ENCODE measurements at regions not wholly inside any gene's neighbourhood (a gene's known extent, or its start where the extent isn't known, plus 50 kb on each side); places are given as distances from the start of the nearest gene placed in this dataset.

GRCh38 chr11:104564921-104565582, 333.2 kb downstream of the CASP12 start:
- no peaks in the 10 kb centered on the region for H3K36me3 Mint-ChIP-seq (ENCODE audit: low read depth, unreplicated experiment)
- TF ChIP-seq CTCF (IDR thresholded peaks at IDR 0.05; ENCODE audit: insufficient read depth, low read depth, low read length) = no peak
- no peak for TF ChIP-seq EZH2 (IDR thresholded peaks at IDR 0.05; ENCODE audit: insufficient read depth, low read length)
- FAIRE-seq = no peak
- DNase-seq (ENCODE audit: low read depth) = no peak
- H3K9me3 ChIP-seq (ENCODE audit: insufficient read depth, low read depth, low read length) = no peaks in the 10 kb centered on the region
- H3K79me2 ChIP-seq (ENCODE audit: insufficient read depth, low read length) = no peaks in the 10 kb centered on the region
- peaks cover 1% of the 10 kb centered on the region for H3K4me1 Mint-ChIP-seq (ENCODE audit: low read depth, unreplicated experiment)
- no peaks in the 10 kb centered on the region for H3K27me3 Mint-ChIP-seq (ENCODE audit: low read depth, unreplicated experiment)
- H4K20me1 ChIP-seq (ENCODE audit: insufficient read depth, low read length) = no peaks in the 10 kb centered on the region
- H3K4me3 Mint-ChIP-seq (ENCODE audit: unreplicated experiment) = no peak overlapping the region
- H3K9me3 Mint-ChIP-seq (ENCODE audit: unreplicated experiment) = peaks cover 10% of the 10 kb centered on the region
- no peaks in the 10 kb centered on the region for H3K27me3 ChIP-seq (ENCODE audit: insufficient read depth, low read length)
- no peaks in the 10 kb centered on the region for H3K36me3 ChIP-seq (ENCODE audit: insufficient read depth, low read length)
- H3K9ac ChIP-seq (ENCODE audit: low read length) = no peak overlapping the region
- H3K27ac ChIP-seq (ENCODE audit: low read depth, low read length) = no peak overlapping the region
- no peak overlapping the region for H2AFZ ChIP-seq (ENCODE audit: low read depth, low read length)
- H3K4me3 ChIP-seq (ENCODE audit: insufficient read depth, low read depth, low read length) = no peak overlapping the region
- H3K4me1 ChIP-seq (ENCODE audit: insufficient read depth, low read length) = no peaks in the 10 kb centered on the region
- H3K4me2 ChIP-seq (ENCODE audit: low read length) = no peak overlapping the region
- H3K27ac Mint-ChIP-seq (ENCODE audit: unreplicated experiment) = no peak overlapping the region

GRCh38 chr11:104556606-104557301, 341.5 kb downstream of the CASP12 start:
- no peak overlapping the region for H3K4me3 Mint-ChIP-seq (ENCODE audit: unreplicated experiment)
- Histone ChIP-seq H3K4me3 (ENCODE audit: insufficient read depth, low read depth, low read length) (no peak overlapping the region), H4K20me1 (ENCODE audit: insufficient read depth, low read length) (no peaks in the 10 kb centered on the region), H3K27ac (ENCODE audit: low read depth, low read length) (no peak overlapping the region), H3K9ac (ENCODE audit: low read length) (no peak overlapping the region), H3K4me2 (ENCODE audit: low read length) (no peak overlapping the region), H3K36me3 (ENCODE audit: insufficient read depth, low read length) (no peaks in the 10 kb centered on the region), H2AFZ (ENCODE audit: low read depth, low read length) (no peak overlapping the region), H3K27me3 (ENCODE audit: insufficient read depth, low read length) (no peaks in the 10 kb centered on the region), H3K79me2 (ENCODE audit: insufficient read depth, low read length) (no peaks in the 10 kb centered on the region), H3K4me1 (ENCODE audit: insufficient read depth, low read length) (no peaks in the 10 kb centered on the region), H3K9me3 (ENCODE audit: insufficient read depth, low read depth, low read length) (no peaks in the 10 kb centered on the region)
- no peak overlapping the region for H3K27ac Mint-ChIP-seq (ENCODE audit: unreplicated experiment)
- FAIRE-seq = no peak
- no peaks in the 10 kb centered on the region for H3K36me3 Mint-ChIP-seq (ENCODE audit: low read depth, unreplicated experiment)
- DNase-seq (ENCODE audit: low read depth) = no peak
- no peaks in the 10 kb centered on the region for H3K4me1 Mint-ChIP-seq (ENCODE audit: low read depth, unreplicated experiment)
- H3K27me3 Mint-ChIP-seq (ENCODE audit: low read depth, unreplicated experiment) = no peaks in the 10 kb centered on the region
- no peaks in the 10 kb centered on the region for H3K9me3 Mint-ChIP-seq (ENCODE audit: unreplicated experiment)
- no peak for TF ChIP-seq CTCF (IDR thresholded peaks at IDR 0.05; ENCODE audit: insufficient read depth, low read depth, low read length)
- TF ChIP-seq EZH2 (IDR thresholded peaks at IDR 0.05; ENCODE audit: insufficient read depth, low read length) = no peak

GRCh38 chr11:104549019-104549418, 349.2 kb downstream of the CASP12 start:
- FAIRE-seq = no peak
- no peaks in the 10 kb centered on the region for H3K27me3 Mint-ChIP-seq (ENCODE audit: low read depth, unreplicated experiment)
- no peak overlapping the region for H2AFZ ChIP-seq (ENCODE audit: low read depth, low read length)

More at GRCh38 chr11:104549019-104549418, 349.2 kb downstream of the CASP12 start:
- no peak overlapping the region for H3K4me3 Mint-ChIP-seq (ENCODE audit: unreplicated experiment)
- H3K27ac Mint-ChIP-seq (ENCODE audit: unreplicated experiment) = no peak overlapping the region
- no peaks in the 10 kb centered on the region for H3K36me3 Mint-ChIP-seq (ENCODE audit: low read depth, unreplicated experiment)
- DNase-seq (ENCODE audit: low read depth) = no peak
- H3K9ac ChIP-seq (ENCODE audit: low read length) = no peak overlapping the region
- no peaks in the 10 kb centered on the region for H4K20me1 ChIP-seq (ENCODE audit: insufficient read depth, low read length)
- no peaks in the 10 kb centered on the region for H3K4me1 ChIP-seq (ENCODE audit: insufficient read depth, low read length)
- no peaks in the 10 kb centered on the region for H3K36me3 ChIP-seq (ENCODE audit: insufficient read depth, low read length)
- no peak overlapping the region for H3K4me3 ChIP-seq (ENCODE audit: insufficient read depth, low read depth, low read length)
- H3K27me3 ChIP-seq (ENCODE audit: insufficient read depth, low read length) = no peaks in the 10 kb centered on the region
- H3K79me2 ChIP-seq (ENCODE audit: insufficient read depth, low read length) = no peaks in the 10 kb centered on the region
- H3K4me1 Mint-ChIP-seq (ENCODE audit: low read depth, unreplicated experiment) = no peaks in the 10 kb centered on the region
- H3K27ac ChIP-seq (ENCODE audit: low read depth, low read length) = no peak overlapping the region
- no peak overlapping the region for H3K4me2 ChIP-seq (ENCODE audit: low read length)
- H3K9me3 Mint-ChIP-seq (ENCODE audit: unreplicated experiment) = no peaks in the 10 kb centered on the region
- no peak for TF ChIP-seq EZH2 (IDR thresholded peaks at IDR 0.05; ENCODE audit: insufficient read depth, low read length)
- TF ChIP-seq CTCF (IDR thresholded peaks at IDR 0.05; ENCODE audit: insufficient read depth, low read depth, low read length) = no peak
- no peaks in the 10 kb centered on the region for H3K9me3 ChIP-seq (ENCODE audit: insufficient read depth, low read depth, low read length)
